Skeletal muscle cell (primary cell): ENCODE measurements at regions not wholly inside any gene's neighbourhood (a gene's known extent, or its start where the extent isn't known, plus 50 kb on each side); places are given as distances from the start of the nearest gene placed in this dataset.
"Not testable (repeated sequence)": the region's sequence is repeated elsewhere in the genome, so short reads cannot be mapped to it uniquely, and the experiment has no call there.

Source experiments
- DNase-seq: peaks from one replicate; pipeline ENCODE4 v3.0.0-alpha.2; 2010; ENCODE audit warnings: low read depth
- H3K4me3 ChIP-seq: 2 replicates; pipeline ENCODE4 v1.5.1; 2011; ENCODE audit warnings: low read depth, mild to moderate bottlenecking, control low read depth, low read length, moderate library complexity

- H3K4me3 ChIP-seq = no peak overlapping the region
- DNase-seq = no peak
Measured at GRCh38 chr3:191003742-191004141, 141.2 kb upstream of the GMNC start.

- H3K4me3 ChIP-seq = no peak overlapping the region
- DNase-seq = no peak
Measured at GRCh38 chr3:190996181-190996775, 133.8 kb upstream of the GMNC start.

GRCh38 chr3:190995156-190995555 is 132.7 kb upstream of the GMNC start:
- no peak for DNase-seq
- no peak overlapping the region for H3K4me3 ChIP-seq

- no peak for DNase-seq
Measured at GRCh38 chr3:190990898-190991297, 128.4 kb upstream of the GMNC start.

GRCh38 chr3:190989218-190989617 is 126.7 kb upstream of the GMNC start:
- DNase-seq = no peak
- H3K4me3 ChIP-seq = no peak overlapping the region

More at GRCh38 chr3:190990898-190991297, 128.4 kb upstream of the GMNC start:
- no peak overlapping the region for H3K4me3 ChIP-seq

GRCh38 chr3:190988102-190988501 is 125.6 kb upstream of the GMNC start:
- no peak overlapping the region for H3K4me3 ChIP-seq
- no peak for DNase-seq

- H3K4me3 ChIP-seq = no peak overlapping the region
Measured at GRCh38 chr3:190984502-190985244, 122.2 kb upstream of the GMNC start.

GRCh38 chr3:190983875-190984274 is 121.4 kb upstream of the GMNC start:
- no peak for DNase-seq
- H3K4me3 ChIP-seq = no peak overlapping the region

More at GRCh38 chr3:190984502-190985244, 122.2 kb upstream of the GMNC start:
- no peak for DNase-seq

GRCh38 chr3:190973771-190974170 is 111.3 kb upstream of the GMNC start:
- H3K4me3 ChIP-seq = no peak overlapping the region
- no peak for DNase-seq

- DNase-seq = peak; percentile 93
- H3K4me3 ChIP-seq = no peak overlapping the region
Measured at GRCh38 chr3:190972840-190973270, 110.4 kb upstream of the GMNC start.

GRCh38 chr3:190972196-190972595 is 109.7 kb upstream of the GMNC start:
- no peak for DNase-seq
- H3K4me3 ChIP-seq = no peak overlapping the region

- H3K4me3 ChIP-seq = no peak overlapping the region
- DNase-seq = no peak
Measured at GRCh38 chr3:190970560-190970959, 108.1 kb upstream of the GMNC start.

- H3K4me3 ChIP-seq = no peak overlapping the region
- DNase-seq = no peak
Measured at GRCh38 chr3:190968616-190969015, 106.1 kb upstream of the GMNC start.

- H3K4me3 ChIP-seq, DNase-seq: not testable (repeated sequence)
Measured at GRCh38 chr3:190964931-190965330, 102.4 kb upstream of the GMNC start.

- no peak overlapping the region for H3K4me3 ChIP-seq
- no peak for DNase-seq
Measured at GRCh38 chr3:190959077-190959476, 96.6 kb upstream of the GMNC start.

- no peak for DNase-seq
Measured at GRCh38 chr3:190941694-190942260, 79.3 kb upstream of the GMNC start.

GRCh38 chr3:190934616-190935015 is 72.1 kb upstream of the GMNC start:
- not testable (repeated sequence) for H3K4me3 ChIP-seq, DNase-seq

More at GRCh38 chr3:190941694-190942260, 79.3 kb upstream of the GMNC start:
- H3K4me3 ChIP-seq = no peak overlapping the region

GRCh38 chr3:190926619-190927018 is 64.1 kb upstream of the GMNC start:
- no peak for DNase-seq
- H3K4me3 ChIP-seq = no peak overlapping the region

GRCh38 chr3:190912736-190913135 is 50.2 kb upstream of the GMNC start:
- H3K4me3 ChIP-seq = no peak overlapping the region
- DNase-seq = peak; percentile 1
